ENCODE measurements at regions not wholly inside any gene's neighbourhood (a gene's known extent, or its start where the extent isn't known, plus 50 kb on each side); places are given as distances from the start of the nearest gene placed in this dataset.

DNA sequence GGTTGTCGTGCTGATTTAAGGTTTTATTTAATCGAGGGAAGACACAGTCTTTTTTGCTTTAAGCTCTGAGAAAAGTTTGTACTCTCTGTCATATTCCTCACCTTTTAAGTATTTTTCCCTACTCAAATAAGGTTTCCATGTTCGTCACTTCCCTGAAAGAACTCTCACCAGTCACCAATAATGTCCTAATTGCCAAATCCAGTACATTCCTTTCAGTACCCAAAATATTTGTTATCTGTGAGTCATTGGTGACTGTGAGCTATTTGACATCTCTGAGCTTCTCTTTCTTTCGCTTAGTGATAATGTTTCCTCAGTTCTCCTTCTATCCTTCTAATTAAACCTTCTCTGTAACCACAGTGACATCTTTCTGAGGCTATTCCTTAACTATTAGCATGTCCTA lies 874.2 kb upstream of the ADGRL2 start:
- TF ChIP-seq, protein P1, sequence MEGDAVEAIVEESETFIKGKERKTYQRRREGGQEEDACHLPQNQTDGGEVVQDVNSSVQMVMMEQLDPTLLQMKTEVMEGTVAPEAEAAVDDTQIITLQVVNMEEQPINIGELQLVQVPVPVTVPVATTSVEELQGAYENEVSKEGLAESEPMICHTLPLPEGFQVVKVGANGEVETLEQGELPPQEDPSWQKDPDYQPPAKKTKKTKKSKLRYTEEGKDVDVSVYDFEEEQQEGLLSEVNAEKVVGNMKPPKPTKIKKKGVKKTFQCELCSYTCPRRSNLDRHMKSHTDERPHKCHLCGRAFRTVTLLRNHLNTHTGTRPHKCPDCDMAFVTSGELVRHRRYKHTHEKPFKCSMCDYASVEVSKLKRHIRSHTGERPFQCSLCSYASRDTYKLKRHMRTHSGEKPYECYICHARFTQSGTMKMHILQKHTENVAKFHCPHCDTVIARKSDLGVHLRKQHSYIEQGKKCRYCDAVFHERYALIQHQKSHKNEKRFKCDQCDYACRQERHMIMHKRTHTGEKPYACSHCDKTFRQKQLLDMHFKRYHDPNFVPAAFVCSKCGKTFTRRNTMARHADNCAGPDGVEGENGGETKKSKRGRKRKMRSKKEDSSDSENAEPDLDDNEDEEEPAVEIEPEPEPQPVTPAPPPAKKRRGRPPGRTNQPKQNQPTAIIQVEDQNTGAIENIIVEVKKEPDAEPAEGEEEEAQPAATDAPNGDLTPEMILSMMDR (IDR thresholded peaks at IDR 0.05): no peak
- TF ChIP-seq POLR2A (IDR thresholded peaks at IDR 0.05): no peak

All from breast epithelium (tissue), 3 donors.